GM12878 (cell line): ENCODE measurements at regions not wholly inside any gene's neighbourhood (a gene's known extent, or its start where the extent isn't known, plus 50 kb on each side); places are given as distances from the start of the nearest gene placed in this dataset.

Experiments
- BHLHE40 ChIP-seq, 2 experiments: fragments of 450-650 bp in 1 of 2; IDR thresholded peaks; 2 replicates each; pipeline ENCODE4 v1.6.1; 2011 to 2017; ENCODE audit warnings: low read depth in 2 of 2, borderline replicate concordance in 1 of 2, improper control_type of control experiment in 1 of 2, low read length in 1 of 2, mild to moderate bottlenecking in 1 of 2
- CBX3 ChIP-seq: fragments of 200-600 bp; sonication (generic); IDR thresholded peaks from 2 replicates; pipeline ENCODE4 v1.6.1; 2016; ENCODE audit warnings: low read depth, borderline replicate concordance
- CTCF ChIP-seq, 3 experiments: IDR thresholded peaks in 2 of 3; conservative IDR thresholded peaks in 1 of 3; 2 replicates each; pipeline ENCODE4 v1.5.1; 2011; ENCODE audit warnings: low read depth in 3 of 3, low read length in 3 of 3, mild to moderate bottlenecking in 3 of 3, control low read depth in 2 of 3, moderate library complexity in 2 of 3, inconsistent platforms in 1 of 3, mixed read lengths in 1 of 3; ENCODE audit not compliant: control insufficient read depth in 2 of 3, insufficient read depth in 1 of 3; ENCODE audit errors: extremely low read depth in 1 of 3
- ETV6 ChIP-seq, 2 experiments: fragments of 450-650 bp in 1 of 2; IDR thresholded peaks in 1 of 2; conservative IDR thresholded peaks in 1 of 2; 2 replicates each; pipeline ENCODE4 v1.6.1; 2014; ENCODE audit warnings: antibody characterized with exemption in 1 of 2, borderline replicate concordance in 1 of 2, low read depth in 1 of 2, mild to moderate bottlenecking in 1 of 2, moderate library complexity in 1 of 2
- EZH2 ChIP-seq: IDR thresholded peaks from 2 replicates; pipeline ENCODE4 v1.6.1; 2012; ENCODE audit warnings: low read depth, mild to moderate bottlenecking, control low read depth, inconsistent platforms, low read length, borderline replicate concordance; ENCODE audit not compliant: control insufficient read depth
- NRF1 ChIP-seq: conservative IDR thresholded peaks from 2 replicates; pipeline ENCODE4 v1.6.1; 2011; ENCODE audit warnings: mild to moderate bottlenecking, low read depth, low read length, improper control_type of control experiment
- POLR2AphosphoS5 ChIP-seq: IDR thresholded peaks from 2 replicates; pipeline ENCODE4 v1.6.1; 2011; ENCODE audit warnings: mild to moderate bottlenecking, low read length, inconsistent platforms
- SIX5 ChIP-seq: IDR thresholded peaks from 2 replicates; pipeline ENCODE4 v1.6.1; 2011; ENCODE audit warnings: mild to moderate bottlenecking, low read depth, low read length, moderate library complexity; ENCODE audit not compliant: severe bottlenecking
- ZBTB11 ChIP-seq: fragments of 450-650 bp; formaldehyde crosslinking; IDR thresholded peaks from 2 replicates; pipeline ENCODE4 v1.5.0; 2022; ENCODE audit warnings: mild to moderate bottlenecking, missing genetic modification characterization

GRCh38 chr6:138035070-138035469, 72.1 kb downstream of the PERP start:
- no peak for TF ChIP-seq POLR2AphosphoS5
- TF ChIP-seq CBX3: no peak
- no peak for TF ChIP-seq EZH2
- no peak for TF ChIP-seq NRF1
- no peak for TF ChIP-seq ZBTB11
- no peak for TF ChIP-seq CTCF (IDR thresholded peaks at IDR 0.05 in 2 of 3, conservative IDR thresholded peaks at IDR 0.05 in 1 of 3; ENCODE audit: control insufficient read depth in 2 of 3, extremely low read depth in 1 of 3, insufficient read depth in 1 of 3, low read depth in 3 of 3, low read length in 3 of 3)
- no peak for TF ChIP-seq BHLHE40 (IDR thresholded peaks at IDR 0.05; ENCODE audit: borderline replicate concordance in 1 of 2, low read depth in 2 of 2, low read length in 1 of 2)
- no peak for TF ChIP-seq ETV6 (conservative IDR thresholded peaks at IDR 0.05 in 1 of 2, IDR thresholded peaks at IDR 0.05 in 1 of 2; ENCODE audit: borderline replicate concordance in 1 of 2, low read depth in 1 of 2)
- TF ChIP-seq SIX5: no peak
